Effector memory CD4-positive, alpha-beta T cell (primary cell): ENCODE measurements at regions not wholly inside any gene's neighbourhood (a gene's known extent, or its start where the extent isn't known, plus 50 kb on each side); places are given as distances from the start of the nearest gene placed in this dataset.

Experiments used
- DNase-seq, 3 donors: peaks; one replicate each; pipeline ENCODE4 v3.0.0-alpha.2; 2020
- H3K27ac ChIP-seq: 2 replicates; pipeline ENCODE4 v1.7.0; 2013; ENCODE audit warnings: mild to moderate bottlenecking, low read length, moderate library complexity; ENCODE audit not compliant: insufficient read depth, poor library complexity, severe bottlenecking
- H3K27me3 ChIP-seq: replicated peaks from 2 replicates; pipeline ENCODE4 v1.7.0; 2013; ENCODE audit warnings: mild to moderate bottlenecking, low read length; ENCODE audit not compliant: insufficient read depth, control insufficient read depth, poor library complexity, severe bottlenecking
- H3K36me3 ChIP-seq: 2 replicates; pipeline ENCODE4 v1.7.0; 2013; ENCODE audit warnings: mild to moderate bottlenecking, low read length, moderate library complexity; ENCODE audit not compliant: control insufficient read depth, insufficient read depth
- H3K4me1 ChIP-seq: 2 replicates; pipeline ENCODE4 v1.7.0; 2013; ENCODE audit warnings: low read length, mild to moderate bottlenecking; ENCODE audit not compliant: control insufficient read depth, insufficient read depth, poor library complexity, severe bottlenecking
- H3K4me3 ChIP-seq: 2 replicates; pipeline ENCODE4 v1.7.0; 2013; ENCODE audit warnings: low read length, low read depth, mild to moderate bottlenecking; ENCODE audit not compliant: insufficient read depth, poor library complexity, severe bottlenecking
- H3K9me3 ChIP-seq: 2 replicates; pipeline ENCODE4 v1.7.0; 2013; ENCODE audit warnings: mild to moderate bottlenecking, low read length, moderate library complexity; ENCODE audit not compliant: control insufficient read depth

GRCh38 chr12:94862421-94862820 lies 141.1 kb downstream of the NDUFA12 start:
- no peak overlapping the region for H3K4me3 ChIP-seq
- H3K36me3 ChIP-seq = no peaks in the 10 kb centered on the region
- H3K4me1 ChIP-seq = no peaks in the 10 kb centered on the region
- no peak overlapping the region for H3K27ac ChIP-seq
- H3K27me3 ChIP-seq = no peaks in the 10 kb centered on the region
- no peaks in the 10 kb centered on the region for H3K9me3 ChIP-seq
- DNase-seq = no peak

- no peaks in the 10 kb centered on the region for H3K36me3 ChIP-seq
- no peaks in the 10 kb centered on the region for H3K9me3 ChIP-seq
- H3K27ac ChIP-seq = no peak overlapping the region
- H3K4me3 ChIP-seq = no peak overlapping the region
- no peak for DNase-seq
- no peaks in the 10 kb centered on the region for H3K4me1 ChIP-seq
- H3K27me3 ChIP-seq = no peaks in the 10 kb centered on the region
These were observed 147.2 kb downstream of the NDUFA12 start for GRCh38 chr12:94856324-94856723.

- no peak overlapping the region for H3K27ac ChIP-seq
- no peaks in the 10 kb centered on the region for H3K4me1 ChIP-seq
- no peak for DNase-seq
- H3K9me3 ChIP-seq = no peaks in the 10 kb centered on the region
- H3K4me3 ChIP-seq = no peak overlapping the region
- H3K36me3 ChIP-seq = no peaks in the 10 kb centered on the region
- H3K27me3 ChIP-seq = no peaks in the 10 kb centered on the region
These were observed 147.6 kb downstream of the NDUFA12 start for GRCh38 chr12:94855853-94856252.

GRCh38 chr12:94851396-94852028 lies 152.0 kb downstream of the NDUFA12 start:
- Histone ChIP-seq H3K27me3 (no peaks in the 10 kb centered on the region), H3K4me3 (no peak overlapping the region), H3K27ac (no peak overlapping the region), H3K36me3 (no peaks in the 10 kb centered on the region), H3K4me1 (no peaks in the 10 kb centered on the region), H3K9me3 (no peaks in the 10 kb centered on the region)
- DNase-seq = no peak

GRCh38 chr12:94849411-94849976 lies 154.0 kb downstream of the NDUFA12 start:
- Histone ChIP-seq H3K27me3 (no peaks in the 10 kb centered on the region), H3K9me3 (no peaks in the 10 kb centered on the region), H3K4me3 (no peak overlapping the region), H3K36me3 (no peaks in the 10 kb centered on the region), H3K4me1 (no peaks in the 10 kb centered on the region), H3K27ac (no peak overlapping the region)
- no peak for DNase-seq

- H3K4me3 ChIP-seq = no peak overlapping the region
- H3K27me3 ChIP-seq = no peaks in the 10 kb centered on the region
- no peak overlapping the region for H3K27ac ChIP-seq
- H3K36me3 ChIP-seq = no peaks in the 10 kb centered on the region
- H3K9me3 ChIP-seq = no peaks in the 10 kb centered on the region
- H3K4me1 ChIP-seq = no peaks in the 10 kb centered on the region
- DNase-seq = no peak
These were observed 154.5 kb downstream of the NDUFA12 start for GRCh38 chr12:94848966-94849365.

- no peaks in the 10 kb centered on the region for H3K36me3 ChIP-seq
- no peak for DNase-seq
- no peaks in the 10 kb centered on the region for H3K27me3 ChIP-seq
- no peak overlapping the region for H3K27ac ChIP-seq
- no peak overlapping the region for H3K4me3 ChIP-seq
- H3K4me1 ChIP-seq = no peaks in the 10 kb centered on the region
- H3K9me3 ChIP-seq = no peaks in the 10 kb centered on the region
These were observed 158.4 kb downstream of the NDUFA12 start for GRCh38 chr12:94845110-94845509.

- Histone ChIP-seq H3K27me3 (no peaks in the 10 kb centered on the region), H3K4me1 (no peaks in the 10 kb centered on the region), H3K27ac (no peak overlapping the region), H3K9me3 (no peaks in the 10 kb centered on the region), H3K36me3 (no peaks in the 10 kb centered on the region), H3K4me3 (no peak overlapping the region)
- no peak for DNase-seq
These were observed 159.0 kb downstream of the NDUFA12 start for GRCh38 chr12:94844452-94844851.

- Histone ChIP-seq H3K4me1 (no peaks in the 10 kb centered on the region), H3K36me3 (no peaks in the 10 kb centered on the region), H3K9me3 (no peaks in the 10 kb centered on the region), H3K27me3 (no peaks in the 10 kb centered on the region), H3K4me3 (no peak overlapping the region), H3K27ac (no peak overlapping the region)
- DNase-seq = no peak
These were observed 161.4 kb downstream of the NDUFA12 start for GRCh38 chr12:94841904-94842610.

- H3K27ac ChIP-seq = no peak overlapping the region
- no peak for DNase-seq
- H3K4me3 ChIP-seq = no peak overlapping the region
- no peaks in the 10 kb centered on the region for H3K4me1 ChIP-seq
- no peaks in the 10 kb centered on the region for H3K9me3 ChIP-seq
- no peaks in the 10 kb centered on the region for H3K36me3 ChIP-seq
- no peaks in the 10 kb centered on the region for H3K27me3 ChIP-seq
These were observed 162.3 kb downstream of the NDUFA12 start for GRCh38 chr12:94841177-94841576.
